Parathyroid adenoma (tissue), 2 donors: ENCODE measurements at regions not wholly inside any gene's neighbourhood (a gene's known extent, or its start where the extent isn't known, plus 50 kb on each side); places are given as distances from the start of the nearest gene placed in this dataset.

Source experiments
- H2AFZ ChIP-seq: fragments of 300-600 bp; sonication (generic); one replicate; pipeline ENCODE4 v1.7.0; 2017; ENCODE audit warnings: antibody characterized with exemption, mild to moderate bottlenecking
- H3K27ac ChIP-seq: fragments of 300-600 bp; sonication (generic); one replicate; pipeline ENCODE4 v1.7.0; 2017
- H3K27me3 ChIP-seq: fragments of 300-600 bp; sonication (generic); one replicate; pipeline ENCODE4 v1.7.0; 2017; ENCODE audit warnings: low read length; ENCODE audit not compliant: control insufficient read depth, insufficient read depth
- H3K36me3 ChIP-seq: fragments of 300-600 bp; sonication (generic); one replicate; pipeline ENCODE4 v1.7.0; 2017; ENCODE audit warnings: low read length; ENCODE audit not compliant: control insufficient read depth, insufficient read depth
- H3K4me1 ChIP-seq: fragments of 300-600 bp; sonication (generic); one replicate; pipeline ENCODE4 v1.7.0; 2017; ENCODE audit warnings: control low read depth
- H3K4me2 ChIP-seq: fragments of 300-600 bp; sonication (generic); one replicate; pipeline ENCODE4 v1.7.0; 2017; ENCODE audit warnings: low read length
- H3K4me3 ChIP-seq: fragments of 300-600 bp; sonication (generic); one replicate; pipeline ENCODE4 v1.7.0; 2017; ENCODE audit warnings: low read depth, low read length
- H3K79me2 ChIP-seq: fragments of 300-600 bp; sonication (generic); one replicate; pipeline ENCODE4 v1.7.0; 2017; ENCODE audit warnings: control low read depth
- H3K9ac ChIP-seq: fragments of 300-600 bp; sonication (generic); one replicate; pipeline ENCODE4 v1.7.0; 2017; ENCODE audit warnings: mild to moderate bottlenecking
- H3K9me3 ChIP-seq: fragments of 300-600 bp; sonication (generic); one replicate; pipeline ENCODE4 v1.7.0; 2017; ENCODE audit warnings: low read length; ENCODE audit not compliant: control insufficient read depth
- CTCF ChIP-seq: fragments of 300-600 bp; sonication (generic); IDR thresholded peaks from one replicate; pipeline ENCODE4 v1.7.0; 2017; ENCODE audit warnings: antibody characterized with exemption, mild to moderate bottlenecking
- donor health status: primary hyperparathyroidism.

GRCh38 chr7:34454381-34454780, 203.6 kb upstream of the NPSR1 start:
- H3K9ac ChIP-seq, result no peak overlapping the region
- H3K4me2 ChIP-seq, result no peak overlapping the region
- no peak for TF ChIP-seq CTCF
- no peak overlapping the region for H2AFZ ChIP-seq
- no peak overlapping the region for H3K27ac ChIP-seq
- no peak overlapping the region for H3K4me3 ChIP-seq
- H3K36me3 ChIP-seq, result no peaks in the 10 kb centered on the region
- H3K9me3 ChIP-seq, result no peaks in the 10 kb centered on the region
- H3K27me3 ChIP-seq, result no peaks in the 10 kb centered on the region
- no peaks in the 10 kb centered on the region for H3K79me2 ChIP-seq
- no peaks in the 10 kb centered on the region for H3K4me1 ChIP-seq

GRCh38 chr7:34457329-34457728, 200.7 kb upstream of the NPSR1 start:
- no peak overlapping the region for H3K9ac ChIP-seq
- H3K4me3 ChIP-seq, result no peak overlapping the region
- no peaks in the 10 kb centered on the region for H3K9me3 ChIP-seq
- no peaks in the 10 kb centered on the region for H3K27me3 ChIP-seq
- no peaks in the 10 kb centered on the region for H3K4me1 ChIP-seq
- H3K36me3 ChIP-seq, result no peaks in the 10 kb centered on the region
- H2AFZ ChIP-seq, result no peak overlapping the region
- no peak overlapping the region for H3K27ac ChIP-seq
- H3K4me2 ChIP-seq, result no peak overlapping the region
- no peaks in the 10 kb centered on the region for H3K79me2 ChIP-seq
- no peak for TF ChIP-seq CTCF

GRCh38 chr7:34463830-34464229, 194.2 kb upstream of the NPSR1 start:
- no peak overlapping the region for H3K9ac ChIP-seq
- H3K27ac ChIP-seq, result no peak overlapping the region
- H3K9me3 ChIP-seq, result no peaks in the 10 kb centered on the region
- no peak overlapping the region for H3K4me2 ChIP-seq
- TF ChIP-seq CTCF, result no peak
- H3K36me3 ChIP-seq, result no peaks in the 10 kb centered on the region
- no peaks in the 10 kb centered on the region for H3K27me3 ChIP-seq
- H2AFZ ChIP-seq, result no peak overlapping the region
- H3K4me3 ChIP-seq, result no peak overlapping the region
- no peaks in the 10 kb centered on the region for H3K79me2 ChIP-seq
- no peaks in the 10 kb centered on the region for H3K4me1 ChIP-seq

- no peak for TF ChIP-seq CTCF
- no peaks in the 10 kb centered on the region for H3K9me3 ChIP-seq
- H3K4me2 ChIP-seq, result no peak overlapping the region
- no peaks in the 10 kb centered on the region for H3K79me2 ChIP-seq
- no peak overlapping the region for H2AFZ ChIP-seq
- no peak overlapping the region for H3K4me3 ChIP-seq
- H3K9ac ChIP-seq, result no peak overlapping the region
- H3K4me1 ChIP-seq, result no peaks in the 10 kb centered on the region
- H3K36me3 ChIP-seq, result no peaks in the 10 kb centered on the region
- H3K27ac ChIP-seq, result no peak overlapping the region
- H3K27me3 ChIP-seq, result no peaks in the 10 kb centered on the region
Observed at GRCh38 chr7:34471844-34472243, 186.2 kb upstream of the NPSR1 start.

- no peak for TF ChIP-seq CTCF
- no peak overlapping the region for H2AFZ ChIP-seq
- H3K4me2 ChIP-seq, result no peak overlapping the region
- no peaks in the 10 kb centered on the region for H3K79me2 ChIP-seq
- H3K4me3 ChIP-seq, result no peak overlapping the region
- H3K9ac ChIP-seq, result no peak overlapping the region
- no peaks in the 10 kb centered on the region for H3K9me3 ChIP-seq
- no peaks in the 10 kb centered on the region for H3K27me3 ChIP-seq
- H3K4me1 ChIP-seq, result no peaks in the 10 kb centered on the region
- H3K27ac ChIP-seq, result no peak overlapping the region
- H3K36me3 ChIP-seq, result no peaks in the 10 kb centered on the region
Observed at GRCh38 chr7:34486371-34486770, 171.6 kb upstream of the NPSR1 start.
